Neural cell (in vitro differentiated cells): ENCODE measurements at regions not wholly inside any gene's neighbourhood (a gene's known extent, or its start where the extent isn't known, plus 50 kb on each side); places are given as distances from the start of the nearest gene placed in this dataset.

Experiments
- EP300 ChIP-seq: fragments of 450-650 bp; conservative IDR thresholded peaks from 2 replicates; pipeline ENCODE4 v1.6.1; 2014; ENCODE audit warnings: antibody characterized with exemption, mild to moderate bottlenecking, moderate library complexity; ENCODE audit not compliant: poor library complexity, severe bottlenecking
- EZH2 ChIP-seq: fragments of 200-600, 300-800 bp; shearing (Covaris generic), sonication (generic); IDR thresholded peaks from 2 replicates; pipeline ENCODE4 v1.6.1; 2014; ENCODE audit warnings: antibody characterized with exemption, low read length, borderline replicate concordance, mild to moderate bottlenecking; ENCODE audit not compliant: insufficient read depth, poor library complexity, severe bottlenecking
- MXI1 ChIP-seq: fragments of 450-650 bp; conservative IDR thresholded peaks from 2 replicates; pipeline ENCODE4 v1.6.1; 2014; ENCODE audit warnings: antibody characterized with exemption, mild to moderate bottlenecking; ENCODE audit not compliant: poor library complexity, severe bottlenecking
- POLR2AphosphoS5 ChIP-seq: IDR thresholded peaks from 2 replicates; pipeline ENCODE4 v1.6.1; 2012
- RAD21 ChIP-seq: fragments of 450-650 bp; conservative IDR thresholded peaks from 2 replicates; pipeline ENCODE4 v1.6.1; 2014; ENCODE audit warnings: antibody characterized with exemption, mild to moderate bottlenecking, moderate library complexity
- SMC3 ChIP-seq: fragments of 450-650 bp; conservative IDR thresholded peaks from 2 replicates; pipeline ENCODE4 v1.6.1; 2014; ENCODE audit warnings: antibody characterized with exemption, mild to moderate bottlenecking, moderate library complexity; ENCODE audit not compliant: poor library complexity
- TAF1 ChIP-seq: IDR thresholded peaks from 2 replicates; pipeline ENCODE4 v1.6.1; 2012; ENCODE audit warnings: low read depth
- TF ChIP-seq, protein P1 (sequence below): fragments of 450-650 bp; IDR thresholded peaks from 2 replicates; pipeline ENCODE4 v1.5.1; 2014; ENCODE audit warnings: antibody characterized with exemption, mild to moderate bottlenecking, moderate library complexity; ENCODE audit not compliant: poor library complexity, severe bottlenecking

DNA sequence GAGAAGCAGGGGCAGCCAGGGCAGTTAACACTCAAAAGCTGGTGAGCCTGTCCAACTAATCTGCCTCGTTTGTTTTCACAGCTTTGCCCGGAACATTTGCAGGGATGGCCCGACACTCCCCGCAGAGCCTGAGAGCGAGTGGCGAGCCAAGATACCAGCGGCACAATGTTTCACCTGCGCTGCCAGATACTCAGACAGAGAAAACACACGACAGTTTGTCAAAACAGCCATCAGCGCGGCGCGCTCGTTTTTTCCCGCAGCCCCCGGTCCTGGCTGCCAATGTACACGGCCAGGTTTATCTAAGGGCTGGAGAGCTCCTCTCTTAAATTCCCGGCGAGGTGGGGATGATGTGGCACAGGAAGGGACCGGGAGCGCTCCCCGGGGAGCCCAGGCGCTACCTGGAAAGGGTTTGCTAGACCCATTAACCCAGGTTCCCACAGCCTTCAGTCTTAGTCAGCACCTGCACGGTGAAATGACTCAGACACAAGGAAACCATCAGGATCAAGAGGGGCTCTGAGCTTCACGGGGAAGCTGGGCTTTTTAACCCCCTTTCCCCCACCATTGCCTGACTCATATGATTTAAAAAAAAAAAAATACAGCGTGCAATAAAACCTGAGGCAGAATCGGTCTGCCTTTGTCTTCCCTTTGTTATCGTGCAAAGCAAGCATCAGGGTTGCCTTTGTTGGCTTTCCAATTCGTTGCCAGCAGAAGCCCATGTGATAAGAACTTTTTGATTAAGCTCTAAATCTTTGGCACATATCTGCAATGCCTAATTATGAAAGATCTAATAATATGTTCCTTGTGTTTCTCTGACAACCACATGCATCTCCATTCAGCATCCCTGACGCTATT, 186.2 kb downstream of the EFNB2 start:
- TF ChIP-seq EZH2 (no peak), MXI1 (peak; percentile 32), POLR2AphosphoS5 (peak; percentile 90), RAD21 (peak; percentile 56), SMC3 (peak; percentile 42), TAF1 (peak; percentile 61), EP300 (peak; percentile 81)
- TF ChIP-seq, protein P1, sequence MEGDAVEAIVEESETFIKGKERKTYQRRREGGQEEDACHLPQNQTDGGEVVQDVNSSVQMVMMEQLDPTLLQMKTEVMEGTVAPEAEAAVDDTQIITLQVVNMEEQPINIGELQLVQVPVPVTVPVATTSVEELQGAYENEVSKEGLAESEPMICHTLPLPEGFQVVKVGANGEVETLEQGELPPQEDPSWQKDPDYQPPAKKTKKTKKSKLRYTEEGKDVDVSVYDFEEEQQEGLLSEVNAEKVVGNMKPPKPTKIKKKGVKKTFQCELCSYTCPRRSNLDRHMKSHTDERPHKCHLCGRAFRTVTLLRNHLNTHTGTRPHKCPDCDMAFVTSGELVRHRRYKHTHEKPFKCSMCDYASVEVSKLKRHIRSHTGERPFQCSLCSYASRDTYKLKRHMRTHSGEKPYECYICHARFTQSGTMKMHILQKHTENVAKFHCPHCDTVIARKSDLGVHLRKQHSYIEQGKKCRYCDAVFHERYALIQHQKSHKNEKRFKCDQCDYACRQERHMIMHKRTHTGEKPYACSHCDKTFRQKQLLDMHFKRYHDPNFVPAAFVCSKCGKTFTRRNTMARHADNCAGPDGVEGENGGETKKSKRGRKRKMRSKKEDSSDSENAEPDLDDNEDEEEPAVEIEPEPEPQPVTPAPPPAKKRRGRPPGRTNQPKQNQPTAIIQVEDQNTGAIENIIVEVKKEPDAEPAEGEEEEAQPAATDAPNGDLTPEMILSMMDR: no peak
